HCT116 (cell line): ENCODE measurements at regions not wholly inside any gene's neighbourhood (a gene's known extent, or its start where the extent isn't known, plus 50 kb on each side); places are given as distances from the start of the nearest gene placed in this dataset.

Experiments used
- ATAC-seq: fragments of 200-7000 bp; cut with Tn5 transposase; 2 replicates; pipeline ENCODE4 v1.9.1; 2020; ENCODE audit warnings: mild to moderate bottlenecking, moderate library complexity
- BruUV-seq: library from RNA; stranded (reverse); fragments of 400-500 nt; replicated peaks from 2 replicates; lab custom pipeline; 2021; lab: Mats Ljungman, UMichigan
- CTCF ChIA-PET: fragments of 300-600 bp; sonication (Branson Sonifier 250); formaldehyde crosslinking; loops from one replicate; lab custom pipeline; 2021; ENCODE audit warnings: antibody characterized with exemption; lab: Charles Lee
- POLR2A ChIA-PET: fragments of 300-600, 350-600 bp; sonication (Branson Sonifier 250); formaldehyde crosslinking; loops from one replicate; lab custom pipeline; 2021; ENCODE audit warnings: antibody characterized with exemption; lab: Charles Lee
- RAD21 ChIA-PET, 2 experiments: fragments of 300-600 bp; sonication (Branson Sonifier 250); formaldehyde crosslinking; loops; one replicate each; lab custom pipeline; 2023; ENCODE audit warnings: low total read pairs in 2 of 2; ENCODE audit not compliant: uncharacterized antibody in 2 of 2, unreplicated experiment in 2 of 2, low non-redundant PET in 1 of 2; lab: Charles Lee
- DNase-seq: peaks from one replicate; pipeline ENCODE4 v3.0.0-alpha.2; 2010; ENCODE audit warnings: low read depth, low spot score
- H2AFZ ChIP-seq: fragments of 200-600 bp; shearing (Covaris generic), sonication (generic); 2 replicates; pipeline ENCODE4 v1.6.1; 2017; ENCODE audit warnings: low read depth, mixed run types, mixed read lengths, antibody characterized with exemption, low read length; ENCODE audit not compliant: poor library complexity, severe bottlenecking
- H3K27ac ChIP-seq: 2 replicates; pipeline ENCODE4 v1.5.1; 2012; ENCODE audit warnings: low read depth, low read length
- H3K27me3 ChIP-seq: fragments of 200-600 bp; sonication (generic); 2 replicates; pipeline ENCODE4 v1.6.1; 2016; ENCODE audit warnings: mixed run types, low read length, mixed read lengths; ENCODE audit not compliant: insufficient read depth
- H3K36me3 ChIP-seq, 2 experiments: fragments of 200-500 bp in 1 of 2; fragments of 200-600 bp in 1 of 2; sonication (Bioruptor generic) in 1 of 2; sonication (generic) in 1 of 2; 2 replicates each; pipeline versions ENCODE4 v1.5.1 to v1.6.1; 2014 to 2016; ENCODE audit warnings: low read length in 2 of 2, inconsistent platforms in 1 of 2, mixed read lengths in 1 of 2, mixed run types in 1 of 2; ENCODE audit not compliant: insufficient read depth in 2 of 2, control insufficient read depth in 1 of 2
- H3K4me1 ChIP-seq, 2 experiments: fragments of 200-600 bp in 1 of 2; sonication (generic) in 1 of 2; 2 replicates each; pipeline versions ENCODE4 v1.5.1 to v1.6.1; 2012 to 2017; ENCODE audit warnings: low read length in 2 of 2, inconsistent platforms in 1 of 2, mild to moderate bottlenecking in 1 of 2, mixed read lengths in 1 of 2, mixed run types in 1 of 2, moderate library complexity in 1 of 2; ENCODE audit not compliant: insufficient read depth in 2 of 2, control insufficient read depth in 1 of 2
- H3K4me2 ChIP-seq: fragments of 200-600 bp; sonication (generic); 2 replicates; pipeline ENCODE4 v1.6.1; 2017; ENCODE audit warnings: mixed run types, low read length, mixed read lengths
- H3K4me3 ChIP-seq, 2 experiments: fragments of 200-600 bp in 1 of 2; sonication (generic) in 1 of 2; replicated peaks in 1 of 2; 2 replicates each; pipeline ENCODE4 v1.5.1; 2011 to 2016; ENCODE audit warnings: low read length in 2 of 2, control low read depth in 1 of 2, low read depth in 1 of 2, mild to moderate bottlenecking in 1 of 2, mixed read lengths in 1 of 2, mixed run types in 1 of 2
- H3K79me2 ChIP-seq: fragments of 200-600 bp; sonication (generic); 2 replicates; pipeline ENCODE4 v1.6.1; 2017; ENCODE audit warnings: mild to moderate bottlenecking, mixed run types, low read length, moderate library complexity, mixed read lengths; ENCODE audit not compliant: insufficient read depth
- H3K9ac ChIP-seq: fragments of 200-600 bp; sonication (generic); 2 replicates; pipeline ENCODE4 v1.6.1; 2016; ENCODE audit warnings: low read length, mixed read lengths
- H3K9me2 ChIP-seq: fragments of 200-600 bp; sonication (generic), shearing (Covaris generic); 2 replicates; pipeline ENCODE4 v1.6.1; 2017; ENCODE audit warnings: mixed run types, mild to moderate bottlenecking, moderate library complexity; ENCODE audit not compliant: insufficient read depth
- H3K9me3 ChIP-seq, 2 experiments: fragments of 200-500 bp in 1 of 2; fragments of 200-600 bp in 1 of 2; sonication (Bioruptor generic) in 1 of 2; sonication (generic) in 1 of 2; 2 replicates each; pipeline ENCODE4 v1.6.1; 2014 to 2017; ENCODE audit warnings: low read length in 2 of 2, mixed read lengths in 2 of 2, inconsistent platforms in 1 of 2, low read depth in 1 of 2, mild to moderate bottlenecking in 1 of 2, mixed run types in 1 of 2, moderate library complexity in 1 of 2; ENCODE audit not compliant: control insufficient read depth in 1 of 2, insufficient read depth in 1 of 2
- H4K20me1 ChIP-seq: fragments of 200-600 bp; sonication (generic), shearing (Covaris generic); 2 replicates; pipeline ENCODE4 v1.6.1; 2017; ENCODE audit warnings: mixed run types, mild to moderate bottlenecking, moderate library complexity; ENCODE audit not compliant: insufficient read depth
- ATF3 ChIP-seq: IDR thresholded peaks from 2 replicates; pipeline ENCODE4 v1.6.1; 2012
- CBX3 ChIP-seq: IDR thresholded peaks from 2 replicates; pipeline ENCODE4 v1.6.1; 2012; ENCODE audit warnings: low read depth
- CEBPB ChIP-seq: IDR thresholded peaks from 2 replicates; pipeline ENCODE4 v1.6.1; 2012; ENCODE audit warnings: low read depth
- CTCF ChIP-seq, 3 experiments: fragments of 200-600 bp in 1 of 3; sonication (generic) in 1 of 3; IDR thresholded peaks in 2 of 3; conservative IDR thresholded peaks in 1 of 3; 2 replicates each; pipeline ENCODE4 v1.5.1; 2012 to 2017; ENCODE audit warnings: low read depth in 2 of 3, low read length in 2 of 3, antibody characterized with exemption in 1 of 3, borderline replicate concordance in 1 of 3, control low read depth in 1 of 3, mild to moderate bottlenecking in 1 of 3, mixed read lengths in 1 of 3, mixed run types in 1 of 3, moderate library complexity in 1 of 3; ENCODE audit not compliant: insufficient read depth in 1 of 3
- EGR1 ChIP-seq: IDR thresholded peaks from 2 replicates; pipeline ENCODE4 v1.6.1; 2012; ENCODE audit warnings: low read depth
- ELF1 ChIP-seq: IDR thresholded peaks from 2 replicates; pipeline ENCODE4 v1.6.1; 2012; ENCODE audit warnings: low read depth, borderline replicate concordance
- EZH2phosphoT487 ChIP-seq: fragments of 200-600 bp; IDR thresholded peaks from 2 replicates; pipeline ENCODE4 v1.6.1; 2018; ENCODE audit warnings: antibody characterized with exemption, borderline replicate concordance
- FOSL1 ChIP-seq: IDR thresholded peaks from 2 replicates; pipeline ENCODE4 v1.6.1; 2012; ENCODE audit warnings: low read depth
- JUND ChIP-seq: IDR thresholded peaks from 2 replicates; pipeline ENCODE4 v1.6.1; 2012
- MAX ChIP-seq: IDR thresholded peaks from 2 replicates; pipeline ENCODE4 v1.6.1; 2012
- POLR2A ChIP-seq: IDR thresholded peaks from 2 replicates; pipeline ENCODE4 v1.7.0; 2011; ENCODE audit warnings: borderline replicate concordance; ENCODE audit not compliant: insufficient read depth, insufficient read length; ENCODE audit errors: extremely low read depth
- POLR2AphosphoS5 ChIP-seq: IDR thresholded peaks from 2 replicates; pipeline ENCODE4 v1.6.1; 2011; ENCODE audit warnings: mild to moderate bottlenecking, low read depth, low read length, moderate library complexity
- RAD21 ChIP-seq: IDR thresholded peaks from 2 replicates; pipeline ENCODE4 v1.6.1; 2012; ENCODE audit warnings: low read depth, mild to moderate bottlenecking
- REST ChIP-seq: IDR thresholded peaks from 2 replicates; pipeline ENCODE4 v1.6.1; 2012; ENCODE audit warnings: low read depth
- SIN3A ChIP-seq: IDR thresholded peaks from 2 replicates; pipeline ENCODE4 v1.6.1; 2012; ENCODE audit warnings: low read depth
- SP1 ChIP-seq: IDR thresholded peaks from 2 replicates; pipeline ENCODE4 v1.6.1; 2012; ENCODE audit warnings: low read depth
- SRF ChIP-seq: IDR thresholded peaks from 2 replicates; pipeline ENCODE4 v1.6.1; 2012; ENCODE audit warnings: low read depth
- ZBTB33 ChIP-seq: IDR thresholded peaks from 2 replicates; pipeline ENCODE4 v1.6.1; 2011; ENCODE audit warnings: mild to moderate bottlenecking, low read length, moderate library complexity; ENCODE audit not compliant: insufficient replicate concordance; ENCODE audit errors: extremely low read depth
- ZFX ChIP-seq: fragments of 450-650 bp; IDR thresholded peaks from 2 replicates; pipeline ENCODE4 v1.6.1; 2017
- ZNF274 ChIP-seq: fragments of 200-500 bp; sonication (Bioruptor generic); IDR thresholded peaks from 2 replicates; pipeline ENCODE4 v1.6.1; 2014; ENCODE audit warnings: mild to moderate bottlenecking, low read depth, low read length, inconsistent platforms
- intact Hi-C: fragments of 100-400 bp; cut with micrococcal nuclease; formaldehyde crosslinking; loops from 2 replicates; pipeline ENCODE4 v1.10.0; 2022

GRCh38 chr2:58475756-58476155 lies 234.6 kb upstream of the FANCL start:
- TF ChIP-seq ELF1 (no peak), SP1 (no peak), CTCF (IDR thresholded peaks at IDR 0.05 in 2 of 3, conservative IDR thresholded peaks at IDR 0.05 in 1 of 3; ENCODE audit: borderline replicate concordance in 1 of 3, insufficient read depth in 1 of 3, low read depth in 2 of 3, low read length in 2 of 3) (no peak), CEBPB (no peak), ZBTB33 (no peak), ZNF274 (no peak), EGR1 (no peak), SRF (no peak), FOSL1 (no peak), EZH2phosphoT487 (no peak), ZFX (no peak), POLR2AphosphoS5 (no peak), MAX (no peak), POLR2A (no peak), ATF3 (no peak), SIN3A (no peak), REST (no peak), JUND (no peak), RAD21 (no peak), CBX3 (no peak)
- H3K27me3 ChIP-seq = no peaks in the 10 kb centered on the region
- POLR2A ChIA-PET = no interaction called here

More at GRCh38 chr2:58475756-58476155, 234.6 kb upstream of the FANCL start:
- H3K9me3 ChIP-seq = no peaks in the 10 kb centered on the region
- ChIA-PET RAD21 (no interaction called here), CTCF (no interaction called here)
- H3K79me2 ChIP-seq = no peaks in the 10 kb centered on the region
- no TSS peak for BruUV-seq
- H3K4me3 ChIP-seq = no peak overlapping the region
- no peak for DNase-seq
- no peak overlapping the region for H3K9ac ChIP-seq
- intact Hi-C loops = no loop called here
- no peak overlapping the region for H3K4me2 ChIP-seq
- no peak overlapping the region for H3K27ac ChIP-seq
- no peaks in the 10 kb centered on the region for H3K36me3 ChIP-seq
- no peaks in the 10 kb centered on the region for H4K20me1 ChIP-seq
- no peaks in the 10 kb centered on the region for H3K9me2 ChIP-seq
- no peak overlapping the region for H2AFZ ChIP-seq
- ATAC-seq = no peak
- H3K4me1 ChIP-seq = no peaks in the 10 kb centered on the region
